GM21825 (cell line): ENCODE measurements at regions not wholly inside any gene's neighbourhood (a gene's known extent, or its start where the extent isn't known, plus 50 kb on each side); places are given as distances from the start of the nearest gene placed in this dataset.
"Not testable (repeated sequence)": the region's sequence is repeated elsewhere in the genome, so short reads cannot be mapped to it uniquely, and the experiment has no call there.

Source experiments
- ATAC-seq: cut with Tn5 transposase; IDR thresholded peaks from one replicate; pipeline ENCODE4 v1.9.1; 2021; ENCODE audit warnings: mild to moderate bottlenecking, moderate library complexity; ENCODE audit not compliant: unreplicated experiment

- ATAC-seq: not testable (repeated sequence)
These were observed 162.5 kb upstream of the CCZ1B start for GRCh38 chr7:6988608-6989007.

GRCh38 chr7:6989968-6990367 is 163.9 kb upstream of the CCZ1B start:
- not testable (repeated sequence) for ATAC-seq

- not testable (repeated sequence) for ATAC-seq
These were observed 164.5 kb upstream of the CCZ1B start for GRCh38 chr7:6990426-6991152.

- ATAC-seq: not testable (repeated sequence)
These were observed 165.1 kb upstream of the CCZ1B start for GRCh38 chr7:6991169-6991611.

GRCh38 chr7:6991686-6992085 is 165.6 kb upstream of the CCZ1B start:
- not testable (repeated sequence) for ATAC-seq

GRCh38 chr7:6992133-6992532 is 166.1 kb upstream of the CCZ1B start:
- ATAC-seq: not testable (repeated sequence)

GRCh38 chr7:6995026-6995425 is 169.0 kb upstream of the CCZ1B start:
- not testable (repeated sequence) for ATAC-seq

- ATAC-seq: not testable (repeated sequence)
These were observed 169.6 kb upstream of the CCZ1B start for GRCh38 chr7:6995493-6996289.

- ATAC-seq: not testable (repeated sequence)
These were observed 173.1 kb upstream of the CCZ1B start for GRCh38 chr7:6999067-6999666.

- ATAC-seq: no peak
These were observed 176.5 kb upstream of the CCZ1B start for GRCh38 chr7:7002418-7003062.

GRCh38 chr7:7005303-7005702 is 177.0 kb upstream of the C1GALT1 start:
- ATAC-seq: no peak

- not testable (repeated sequence) for ATAC-seq
These were observed 176.4 kb upstream of the C1GALT1 start for GRCh38 chr7:7005949-7006348.

GRCh38 chr7:7011241-7011640 is 171.1 kb upstream of the C1GALT1 start:
- not testable (repeated sequence) for ATAC-seq

- ATAC-seq: not testable (repeated sequence)
These were observed 170.6 kb upstream of the C1GALT1 start for GRCh38 chr7:7011751-7012150.

- no peak for ATAC-seq
These were observed 167.3 kb upstream of the C1GALT1 start for GRCh38 chr7:7014827-7015595.

GRCh38 chr7:7017707-7018280 is 164.6 kb upstream of the C1GALT1 start:
- no peak for ATAC-seq

- ATAC-seq: no peak
These were observed 164.1 kb upstream of the C1GALT1 start for GRCh38 chr7:7018290-7018689.

- ATAC-seq: no peak
These were observed 150.1 kb upstream of the C1GALT1 start for GRCh38 chr7:7032221-7032620.

- no peak for ATAC-seq
These were observed 146.5 kb upstream of the C1GALT1 start for GRCh38 chr7:7035851-7036250.
